Glutamatergic neuron (in vitro differentiated cells): ENCODE measurements at regions not wholly inside any gene's neighbourhood (a gene's known extent, or its start where the extent isn't known, plus 50 kb on each side); places are given as distances from the start of the nearest gene placed in this dataset.

Source experiments
- DNase-seq: peaks from one replicate; pipeline ENCODE4 v3.0.0; 2022
- H3K27ac Mint-ChIP-seq: one replicate; pipeline ENCODE4 v1.8.0; 2020; ENCODE audit warnings: mild to moderate bottlenecking, mixed read lengths, inconsistent platforms; ENCODE audit not compliant: unreplicated experiment
- H3K27me3 Mint-ChIP-seq: one replicate; pipeline ENCODE4 v1.8.0; 2020; ENCODE audit warnings: mild to moderate bottlenecking, moderate library complexity, mixed read lengths, inconsistent platforms; ENCODE audit not compliant: unreplicated experiment
- H3K36me3 Mint-ChIP-seq: one replicate; pipeline ENCODE4 v1.8.0; 2020; ENCODE audit warnings: mild to moderate bottlenecking, mixed read lengths, inconsistent platforms; ENCODE audit not compliant: unreplicated experiment
- H3K4me1 Mint-ChIP-seq: one replicate; pipeline ENCODE4 v1.8.0; 2020; ENCODE audit warnings: mild to moderate bottlenecking, low read depth, mixed read lengths, inconsistent platforms; ENCODE audit not compliant: unreplicated experiment
- H3K4me3 Mint-ChIP-seq: one replicate; pipeline ENCODE4 v1.8.0; 2020; ENCODE audit warnings: mild to moderate bottlenecking, mixed read lengths, inconsistent platforms; ENCODE audit not compliant: unreplicated experiment
- H3K9me3 Mint-ChIP-seq: one replicate; pipeline ENCODE4 v1.8.0; 2020; ENCODE audit warnings: mild to moderate bottlenecking, moderate library complexity, mixed read lengths, inconsistent platforms; ENCODE audit not compliant: unreplicated experiment
- TF ChIP-seq, protein P1 (sequence below): fragments of 200-600 bp; sonication (generic); IDR thresholded peaks from one replicate; pipeline ENCODE4 v1.5.0; 2021; ENCODE audit not compliant: partially characterized antibody, unreplicated experiment

DNA sequence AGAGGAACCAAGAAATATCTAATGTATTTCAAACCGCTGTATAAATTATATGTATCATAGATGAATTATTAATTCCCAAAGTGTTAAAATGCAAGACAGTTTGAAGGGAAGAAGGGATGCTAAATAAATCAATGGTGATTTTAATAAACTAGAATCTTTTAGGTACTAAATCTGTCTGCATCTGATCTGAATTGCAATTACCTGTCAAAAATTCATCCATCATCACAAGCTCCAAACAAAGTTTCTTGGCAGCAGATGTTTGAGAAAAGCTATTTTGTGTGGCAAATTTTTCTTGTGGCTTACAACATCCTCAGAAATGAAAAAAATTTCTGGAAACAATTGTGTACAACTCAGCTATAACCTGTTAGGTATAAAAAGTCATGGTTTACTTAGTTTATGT, 816.0 kb upstream of the NDST4 start:
- no peak overlapping the region for H3K4me3 Mint-ChIP-seq
- H3K36me3 Mint-ChIP-seq: no peaks in the 10 kb centered on the region
- H3K27me3 Mint-ChIP-seq: peaks cover 1% of the 10 kb centered on the region
- no peak overlapping the region for H3K27ac Mint-ChIP-seq
- TF ChIP-seq, protein P1, sequence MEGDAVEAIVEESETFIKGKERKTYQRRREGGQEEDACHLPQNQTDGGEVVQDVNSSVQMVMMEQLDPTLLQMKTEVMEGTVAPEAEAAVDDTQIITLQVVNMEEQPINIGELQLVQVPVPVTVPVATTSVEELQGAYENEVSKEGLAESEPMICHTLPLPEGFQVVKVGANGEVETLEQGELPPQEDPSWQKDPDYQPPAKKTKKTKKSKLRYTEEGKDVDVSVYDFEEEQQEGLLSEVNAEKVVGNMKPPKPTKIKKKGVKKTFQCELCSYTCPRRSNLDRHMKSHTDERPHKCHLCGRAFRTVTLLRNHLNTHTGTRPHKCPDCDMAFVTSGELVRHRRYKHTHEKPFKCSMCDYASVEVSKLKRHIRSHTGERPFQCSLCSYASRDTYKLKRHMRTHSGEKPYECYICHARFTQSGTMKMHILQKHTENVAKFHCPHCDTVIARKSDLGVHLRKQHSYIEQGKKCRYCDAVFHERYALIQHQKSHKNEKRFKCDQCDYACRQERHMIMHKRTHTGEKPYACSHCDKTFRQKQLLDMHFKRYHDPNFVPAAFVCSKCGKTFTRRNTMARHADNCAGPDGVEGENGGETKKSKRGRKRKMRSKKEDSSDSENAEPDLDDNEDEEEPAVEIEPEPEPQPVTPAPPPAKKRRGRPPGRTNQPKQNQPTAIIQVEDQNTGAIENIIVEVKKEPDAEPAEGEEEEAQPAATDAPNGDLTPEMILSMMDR: no peak
- no peaks in the 10 kb centered on the region for H3K4me1 Mint-ChIP-seq
- no peak for DNase-seq
- H3K9me3 Mint-ChIP-seq: no peaks in the 10 kb centered on the region

DNA sequence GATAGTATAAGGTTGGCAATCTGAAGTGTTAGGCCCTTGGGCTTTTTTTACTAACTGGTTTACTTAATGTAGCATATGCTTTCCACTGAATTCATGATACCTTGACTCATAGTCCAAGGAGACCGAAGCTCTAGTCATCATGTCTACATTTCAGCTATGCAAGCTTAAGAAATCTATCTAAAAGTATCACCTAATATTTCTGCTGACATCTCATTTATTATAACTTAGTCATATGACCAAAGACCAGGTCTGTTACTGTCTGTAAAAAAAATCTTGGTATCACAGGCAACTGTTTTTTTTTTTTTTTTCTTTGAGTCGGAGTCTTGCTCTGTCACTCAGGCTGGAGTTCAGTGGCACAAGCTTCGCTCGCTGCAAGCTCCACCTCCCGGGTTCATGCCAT, 814.0 kb upstream of the NDST4 start:
- DNase-seq: no peak
- Mint-ChIP-seq H3K36me3 (no peaks in the 10 kb centered on the region), H3K9me3 (no peaks in the 10 kb centered on the region), H3K4me3 (no peak overlapping the region), H3K27ac (no peak overlapping the region), H3K27me3 (peaks cover 1% of the 10 kb centered on the region), H3K4me1 (no peaks in the 10 kb centered on the region)
- TF ChIP-seq, protein P1: no peak

DNA sequence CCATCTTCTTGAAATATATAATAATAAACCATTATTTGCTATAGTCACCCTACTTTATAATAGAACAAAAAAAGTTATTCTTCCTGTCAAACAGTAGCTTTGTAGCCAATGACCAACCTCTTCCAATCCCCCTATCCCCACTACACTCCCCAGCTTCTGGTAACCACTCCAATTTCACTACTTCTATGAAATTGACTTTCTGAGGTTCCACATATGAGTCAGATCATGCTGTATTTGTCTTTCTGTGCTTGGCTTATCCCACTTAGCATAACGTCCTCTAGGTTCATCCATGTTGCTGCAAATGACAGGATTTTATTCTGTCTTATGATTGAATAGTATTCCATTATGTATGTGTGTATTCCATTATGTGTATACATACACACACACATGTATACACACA, 809.7 kb upstream of the NDST4 start:
- Mint-ChIP-seq H3K27me3 (no peaks in the 10 kb centered on the region), H3K4me3 (no peak overlapping the region), H3K27ac (no peak overlapping the region), H3K36me3 (no peaks in the 10 kb centered on the region), H3K9me3 (no peaks in the 10 kb centered on the region), H3K4me1 (no peaks in the 10 kb centered on the region)
- no peak for DNase-seq
- TF ChIP-seq, protein P1: no peak

DNA sequence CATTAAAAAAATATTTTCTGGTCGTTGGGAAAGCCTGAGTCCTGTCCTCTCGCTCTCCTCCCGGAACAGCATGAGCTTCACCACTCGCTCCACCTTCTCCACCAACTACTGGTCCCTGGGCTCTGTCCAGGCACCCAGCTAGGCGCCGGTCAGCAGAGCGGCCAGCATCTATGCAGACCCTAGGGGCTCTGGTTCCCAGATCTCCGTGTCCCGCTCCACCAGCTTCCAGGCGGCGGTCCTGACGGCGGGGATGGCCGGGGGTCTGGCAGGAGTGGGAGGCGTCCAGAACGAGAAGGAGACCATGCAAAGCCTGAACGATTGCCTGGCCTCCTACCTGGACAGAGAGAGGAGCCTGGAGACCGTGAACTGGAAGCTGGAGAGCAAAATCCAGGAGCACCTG, 807.2 kb upstream of the NDST4 start:
- Mint-ChIP-seq H3K27me3 (no peaks in the 10 kb centered on the region), H3K4me1 (no peaks in the 10 kb centered on the region), H3K4me3 (no peak overlapping the region), H3K36me3 (no peaks in the 10 kb centered on the region), H3K27ac (no peak overlapping the region), H3K9me3 (no peaks in the 10 kb centered on the region)
- TF ChIP-seq, protein P1: no peak
- no peak for DNase-seq

DNA sequence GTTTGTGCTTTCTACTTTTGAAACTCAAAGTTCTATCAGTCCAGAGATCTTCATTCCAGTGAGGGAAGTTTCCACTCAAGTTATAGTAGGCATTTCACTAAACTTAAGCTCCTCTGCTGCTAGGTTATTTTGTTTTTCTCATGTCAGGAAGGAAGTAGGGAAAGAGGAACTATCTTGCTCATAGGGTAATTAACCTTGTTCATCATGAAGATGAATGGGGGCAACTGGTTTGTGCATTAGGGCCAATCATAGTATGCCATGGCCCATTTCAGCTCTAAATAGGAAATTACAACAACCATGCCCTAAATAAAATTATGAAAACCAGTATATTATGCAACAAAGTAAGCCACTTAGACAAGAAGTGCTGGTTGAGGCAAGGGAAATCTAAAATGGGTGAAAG, 804.7 kb upstream of the NDST4 start:
- no peaks in the 10 kb centered on the region for H3K27me3 Mint-ChIP-seq
- no peaks in the 10 kb centered on the region for H3K36me3 Mint-ChIP-seq
- H3K27ac Mint-ChIP-seq: no peak overlapping the region
- H3K4me1 Mint-ChIP-seq: no peaks in the 10 kb centered on the region
- no peak for DNase-seq
- no peak overlapping the region for H3K4me3 Mint-ChIP-seq
- no peaks in the 10 kb centered on the region for H3K9me3 Mint-ChIP-seq
- TF ChIP-seq, protein P1: no peak
